ENCODE measurements at regions not wholly inside any gene's neighbourhood (a gene's known extent, or its start where the extent isn't known, plus 50 kb on each side); places are given as distances from the start of the nearest gene placed in this dataset. TPM values are rescaled to one million over a fixed set of nuclear protein-coding genes. Genes with fewer than 3 reads are reported as not detected.

GRCh38 chr15:25504307-25504706 is 65.5 kb upstream of the UBE3A start:
- DNase-seq, result no peak

GRCh38 chr15:25501828-25502446 is 63.1 kb upstream of the UBE3A start:
- no peak for DNase-seq

- no peak for DNase-seq
Observed at GRCh38 chr15:25498835-25499234, 60.0 kb upstream of the UBE3A start.

DNA sequence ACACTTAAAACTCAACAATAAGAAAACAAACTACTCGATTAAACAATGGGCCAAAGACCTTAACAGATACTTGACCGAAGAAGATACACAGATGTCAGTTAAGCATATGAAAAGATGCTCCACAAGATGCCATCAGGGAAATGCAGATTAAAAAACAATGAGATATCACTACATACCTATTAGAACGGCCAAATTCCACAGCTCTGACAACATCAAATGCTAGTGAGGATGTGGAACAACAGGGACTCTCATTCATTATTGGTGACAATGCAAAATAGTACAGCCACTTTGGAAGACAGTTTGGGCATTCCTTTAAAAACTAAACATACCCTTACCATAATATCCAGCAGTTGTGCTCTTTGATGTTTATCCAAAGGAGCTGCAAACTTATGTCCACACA is 59.1 kb upstream of the UBE3A start:
- no peak for DNase-seq

- DNase-seq, result no peak
Observed at GRCh38 chr15:25493823-25494526, 55.2 kb upstream of the UBE3A start.

- DNase-seq, result no peak
Observed at GRCh38 chr15:25492315-25492714, 53.5 kb upstream of the UBE3A start.

Small RNA genes lying in the stretch of these regions (small RNA-seq; reads per million reads assigned to genes)
- gene AC023449.1, result not detected
